ENCODE measurements at regions not wholly inside any gene's neighbourhood (a gene's known extent, or its start where the extent isn't known, plus 50 kb on each side); places are given as distances from the start of the nearest gene placed in this dataset.

DNA sequence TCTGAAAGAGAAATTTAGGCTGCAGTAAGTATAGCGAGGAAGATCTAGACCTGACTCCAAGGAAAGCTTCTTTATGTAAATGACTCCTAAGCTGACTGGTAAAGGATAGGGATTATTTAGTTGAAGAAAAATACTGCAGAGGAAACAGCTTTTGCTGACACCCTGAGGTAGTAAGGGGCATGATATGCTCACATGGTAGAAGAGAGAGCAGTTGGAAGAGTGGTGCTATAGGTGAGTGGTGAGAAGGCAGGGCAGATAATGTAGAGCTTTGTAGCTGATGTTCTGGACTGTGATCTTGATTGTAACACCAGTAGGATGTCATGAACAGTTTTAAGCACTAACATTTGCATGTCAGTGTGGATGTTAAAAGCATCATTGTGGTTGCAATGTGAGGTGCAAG, 639.1 kb upstream of the SLC39A10 start:
- TF ChIP-seq EZH2phosphoT487 (IDR thresholded peaks at IDR 0.05; ENCODE audit: borderline replicate concordance) = no peak
- TF ChIP-seq, protein P1, sequence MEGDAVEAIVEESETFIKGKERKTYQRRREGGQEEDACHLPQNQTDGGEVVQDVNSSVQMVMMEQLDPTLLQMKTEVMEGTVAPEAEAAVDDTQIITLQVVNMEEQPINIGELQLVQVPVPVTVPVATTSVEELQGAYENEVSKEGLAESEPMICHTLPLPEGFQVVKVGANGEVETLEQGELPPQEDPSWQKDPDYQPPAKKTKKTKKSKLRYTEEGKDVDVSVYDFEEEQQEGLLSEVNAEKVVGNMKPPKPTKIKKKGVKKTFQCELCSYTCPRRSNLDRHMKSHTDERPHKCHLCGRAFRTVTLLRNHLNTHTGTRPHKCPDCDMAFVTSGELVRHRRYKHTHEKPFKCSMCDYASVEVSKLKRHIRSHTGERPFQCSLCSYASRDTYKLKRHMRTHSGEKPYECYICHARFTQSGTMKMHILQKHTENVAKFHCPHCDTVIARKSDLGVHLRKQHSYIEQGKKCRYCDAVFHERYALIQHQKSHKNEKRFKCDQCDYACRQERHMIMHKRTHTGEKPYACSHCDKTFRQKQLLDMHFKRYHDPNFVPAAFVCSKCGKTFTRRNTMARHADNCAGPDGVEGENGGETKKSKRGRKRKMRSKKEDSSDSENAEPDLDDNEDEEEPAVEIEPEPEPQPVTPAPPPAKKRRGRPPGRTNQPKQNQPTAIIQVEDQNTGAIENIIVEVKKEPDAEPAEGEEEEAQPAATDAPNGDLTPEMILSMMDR (conservative IDR thresholded peaks at IDR 0.05; ENCODE audit: low read length) = no peak
- H3K4me1 ChIP-seq (ENCODE audit: insufficient read depth, low read length, poor library complexity, severe bottlenecking) = no peaks in the 10 kb centered on the region

DNA sequence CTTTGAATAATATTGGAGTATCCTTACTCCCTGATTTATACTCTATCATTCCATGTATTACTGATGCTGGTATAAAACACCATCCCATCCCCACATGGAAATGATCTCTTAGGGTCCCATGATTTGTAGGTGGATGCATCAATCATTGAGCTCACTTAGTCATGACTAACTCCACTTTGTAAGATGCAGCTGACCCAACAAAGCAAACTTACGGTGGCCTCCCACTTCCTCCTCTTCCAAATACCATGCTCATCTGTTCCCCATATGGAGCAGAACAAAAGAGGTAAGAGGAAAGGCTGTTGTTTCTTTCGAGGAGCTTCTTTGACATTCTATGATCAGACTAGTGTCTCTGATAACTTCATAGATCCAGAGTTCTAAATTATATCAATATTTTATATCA, 640.2 kb upstream of the SLC39A10 start:
- TF ChIP-seq, protein P1 (conservative IDR thresholded peaks at IDR 0.05; ENCODE audit: low read length) = no peak
- no peak for TF ChIP-seq EZH2phosphoT487 (IDR thresholded peaks at IDR 0.05; ENCODE audit: borderline replicate concordance)
- Histone ChIP-seq H3K9me2 (replicated peaks; ENCODE audit: low read depth, low read length) (no peaks in the 10 kb centered on the region), H4K20me1 (ENCODE audit: insufficient read depth, low read length, poor library complexity, severe bottlenecking) (no peaks in the 10 kb centered on the region), H3K79me2 (ENCODE audit: insufficient read depth, low read length) (no peaks in the 10 kb centered on the region), H3K27me3 (ENCODE audit: insufficient read depth, low read length, poor library complexity, severe bottlenecking) (no peaks in the 10 kb centered on the region), H3K4me1 (ENCODE audit: insufficient read depth, low read length, poor library complexity, severe bottlenecking) (no peaks in the 10 kb centered on the region), H3K4me2 (ENCODE audit: low read depth, low read length, poor library complexity, severe bottlenecking) (no peak overlapping the region), H3F3A (ENCODE audit: low read depth) (no peaks in the 10 kb centered on the region), H3K9ac (ENCODE audit: low read depth, low read length, poor library complexity, severe bottlenecking) (no peak overlapping the region), H2AFZ (ENCODE audit: low read length) (no peak overlapping the region), H3K36me3 (ENCODE audit: insufficient read depth, low read length) (no peaks in the 10 kb centered on the region), H3K4me3 (ENCODE audit: low read length, poor library complexity, severe bottlenecking) (no peak overlapping the region), H3K9me3 (ENCODE audit: insufficient read depth, low read depth, low read length) (no peaks in the 10 kb centered on the region)

More for the DNA sequence above, 639.1 kb upstream of the SLC39A10 start:
- Histone ChIP-seq H3K4me2 (ENCODE audit: low read depth, low read length, poor library complexity, severe bottlenecking) (no peak overlapping the region), H3K27me3 (ENCODE audit: insufficient read depth, low read length, poor library complexity, severe bottlenecking) (no peaks in the 10 kb centered on the region), H3K9ac (ENCODE audit: low read depth, low read length, poor library complexity, severe bottlenecking) (no peak overlapping the region), H3K9me3 (ENCODE audit: insufficient read depth, low read depth, low read length) (no peaks in the 10 kb centered on the region), H3K4me3 (ENCODE audit: low read length, poor library complexity, severe bottlenecking) (no peak overlapping the region), H3K79me2 (ENCODE audit: insufficient read depth, low read length) (no peaks in the 10 kb centered on the region), H2AFZ (ENCODE audit: low read length) (peak overlapping the region; percentile 23; the same call in 1 of the 2 replicates), H3F3A (ENCODE audit: low read depth) (no peaks in the 10 kb centered on the region), H3K36me3 (ENCODE audit: insufficient read depth, low read length) (no peaks in the 10 kb centered on the region), H4K20me1 (ENCODE audit: insufficient read depth, low read length, poor library complexity, severe bottlenecking) (no peaks in the 10 kb centered on the region), H3K9me2 (replicated peaks; ENCODE audit: low read depth, low read length) (no peaks in the 10 kb centered on the region)

DNA sequence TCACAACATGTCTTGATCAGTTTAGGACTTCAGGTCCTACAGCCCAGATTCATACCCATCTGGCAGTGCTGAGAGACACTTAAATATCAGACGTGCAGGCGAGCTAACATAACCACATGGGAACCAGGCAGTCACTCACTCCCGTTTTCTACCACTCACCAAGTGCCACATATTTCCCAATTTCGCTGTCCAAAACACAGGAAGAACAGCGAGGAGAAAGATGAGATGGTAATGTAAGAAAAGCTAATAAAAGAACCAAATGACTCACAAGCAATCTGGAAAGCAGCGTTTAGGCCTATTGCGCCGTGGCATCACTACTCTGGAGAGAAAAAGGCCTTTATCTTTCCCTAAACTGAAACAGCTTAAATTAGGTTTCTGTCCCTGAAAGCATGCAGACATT, 647.8 kb upstream of the SLC39A10 start:
- H4K20me1 ChIP-seq (ENCODE audit: insufficient read depth, low read length, poor library complexity, severe bottlenecking) = no peaks in the 10 kb centered on the region
- TF ChIP-seq, protein P1 (conservative IDR thresholded peaks at IDR 0.05; ENCODE audit: low read length) = no peak
- no peak for TF ChIP-seq EZH2phosphoT487 (IDR thresholded peaks at IDR 0.05; ENCODE audit: borderline replicate concordance)

More for the DNA sequence above, 647.8 kb upstream of the SLC39A10 start:
- Histone ChIP-seq H3K9me3 (ENCODE audit: insufficient read depth, low read depth, low read length) (no peaks in the 10 kb centered on the region), H3K79me2 (ENCODE audit: insufficient read depth, low read length) (no peaks in the 10 kb centered on the region), H2AFZ (ENCODE audit: low read length) (0 out of 2 replicates have a peak overlapping the region, but pooled peaks have one; percentile 26), H3K4me3 (ENCODE audit: low read length, poor library complexity, severe bottlenecking) (no peak overlapping the region), H3K36me3 (ENCODE audit: insufficient read depth, low read length) (no peaks in the 10 kb centered on the region), H3K9ac (ENCODE audit: low read depth, low read length, poor library complexity, severe bottlenecking) (no peak overlapping the region), H3F3A (ENCODE audit: low read depth) (no peaks in the 10 kb centered on the region), H3K27me3 (ENCODE audit: insufficient read depth, low read length, poor library complexity, severe bottlenecking) (no peaks in the 10 kb centered on the region), H3K4me2 (ENCODE audit: low read depth, low read length, poor library complexity, severe bottlenecking) (no peak overlapping the region), H3K9me2 (replicated peaks; ENCODE audit: low read depth, low read length) (no peaks in the 10 kb centered on the region), H3K4me1 (ENCODE audit: insufficient read depth, low read length, poor library complexity, severe bottlenecking) (no peaks in the 10 kb centered on the region)
